ENCODE measurements at regions not wholly inside any gene's neighbourhood (a gene's known extent, or its start where the extent isn't known, plus 50 kb on each side); places are given as distances from the start of the nearest gene placed in this dataset.

GRCh38 chr5:175309218-175309810, 134.7 kb downstream of the DRD1 start:
- ATAC-seq: no peak
- CTCF ChIA-PET: no interaction called here

More at GRCh38 chr5:175309218-175309810, 134.7 kb downstream of the DRD1 start:
- H3K4me3 Mint-ChIP-seq: no peak overlapping the region
- no peak for DNase-seq (ENCODE audit: low spot score)
- no peaks in the 10 kb centered on the region for H3K9me3 Mint-ChIP-seq
- H3K27me3 Mint-ChIP-seq (ENCODE audit: low read depth): peaks cover 2% of the 10 kb centered on the region; the same call in 1 of the 2 replicates
- no peaks in the 10 kb centered on the region for H3K36me3 Mint-ChIP-seq
- TF ChIP-seq, protein P1, sequence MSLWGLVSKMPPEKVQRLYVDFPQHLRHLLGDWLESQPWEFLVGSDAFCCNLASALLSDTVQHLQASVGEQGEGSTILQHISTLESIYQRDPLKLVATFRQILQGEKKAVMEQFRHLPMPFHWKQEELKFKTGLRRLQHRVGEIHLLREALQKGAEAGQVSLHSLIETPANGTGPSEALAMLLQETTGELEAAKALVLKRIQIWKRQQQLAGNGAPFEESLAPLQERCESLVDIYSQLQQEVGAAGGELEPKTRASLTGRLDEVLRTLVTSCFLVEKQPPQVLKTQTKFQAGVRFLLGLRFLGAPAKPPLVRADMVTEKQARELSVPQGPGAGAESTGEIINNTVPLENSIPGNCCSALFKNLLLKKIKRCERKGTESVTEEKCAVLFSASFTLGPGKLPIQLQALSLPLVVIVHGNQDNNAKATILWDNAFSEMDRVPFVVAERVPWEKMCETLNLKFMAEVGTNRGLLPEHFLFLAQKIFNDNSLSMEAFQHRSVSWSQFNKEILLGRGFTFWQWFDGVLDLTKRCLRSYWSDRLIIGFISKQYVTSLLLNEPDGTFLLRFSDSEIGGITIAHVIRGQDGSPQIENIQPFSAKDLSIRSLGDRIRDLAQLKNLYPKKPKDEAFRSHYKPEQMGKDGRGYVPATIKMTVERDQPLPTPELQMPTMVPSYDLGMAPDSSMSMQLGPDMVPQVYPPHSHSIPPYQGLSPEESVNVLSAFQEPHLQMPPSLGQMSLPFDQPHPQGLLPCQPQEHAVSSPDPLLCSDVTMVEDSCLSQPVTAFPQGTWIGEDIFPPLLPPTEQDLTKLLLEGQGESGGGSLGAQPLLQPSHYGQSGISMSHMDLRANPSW (CRISPR knock-in tag; conservative IDR thresholded peaks at IDR 0.05; ENCODE audit: low read depth): no peak
- TF ChIP-seq CREB1 (CRISPR knock-in tag; IDR thresholded peaks at IDR 0.05) (no peak), NFATC4 (CRISPR knock-in tag; IDR thresholded peaks at IDR 0.05) (no peak), ZNF219 (CRISPR knock-in tag; IDR thresholded peaks at IDR 0.05; ENCODE audit: borderline replicate concordance) (no peak), GABPB1 (CRISPR knock-in tag; IDR thresholded peaks at IDR 0.05) (no peak), AFF4 (CRISPR knock-in tag; IDR thresholded peaks at IDR 0.05; ENCODE audit: borderline replicate concordance) (no peak), GRHL2 (CRISPR knock-in tag; IDR thresholded peaks at IDR 0.05; ENCODE audit: insufficient replicate concordance, severe bottlenecking) (no peak), NR2C2 (CRISPR knock-in tag; IDR thresholded peaks at IDR 0.05) (no peak), SP1 (CRISPR knock-in tag; conservative IDR thresholded peaks at IDR 0.05) (no peak), AR (CRISPR knock-in tag; IDR thresholded peaks at IDR 0.05) (no peak), TCF7 (CRISPR knock-in tag; IDR thresholded peaks at IDR 0.05; ENCODE audit: low read depth) (no peak), GTF2I (CRISPR knock-in tag; conservative IDR thresholded peaks at IDR 0.05) (no peak), JAZF1 (CRISPR knock-in tag; IDR thresholded peaks at IDR 0.05) (no peak), TP53 (CRISPR knock-in tag; IDR thresholded peaks at IDR 0.05) (no peak), TEAD4 (CRISPR knock-in tag; IDR thresholded peaks at IDR 0.05) (no peak), ZNF121 (CRISPR knock-in tag; IDR thresholded peaks at IDR 0.05) (no peak), FOXP1 (CRISPR knock-in tag; IDR thresholded peaks at IDR 0.05; ENCODE audit: borderline replicate concordance) (no peak)
- TF ChIP-seq, protein P2, sequence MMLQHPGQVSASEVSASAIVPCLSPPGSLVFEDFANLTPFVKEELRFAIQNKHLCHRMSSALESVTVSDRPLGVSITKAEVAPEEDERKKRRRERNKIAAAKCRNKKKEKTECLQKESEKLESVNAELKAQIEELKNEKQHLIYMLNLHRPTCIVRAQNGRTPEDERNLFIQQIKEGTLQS (CRISPR knock-in tag; conservative IDR thresholded peaks at IDR 0.05): no peak
- TF ChIP-seq, protein P3, sequence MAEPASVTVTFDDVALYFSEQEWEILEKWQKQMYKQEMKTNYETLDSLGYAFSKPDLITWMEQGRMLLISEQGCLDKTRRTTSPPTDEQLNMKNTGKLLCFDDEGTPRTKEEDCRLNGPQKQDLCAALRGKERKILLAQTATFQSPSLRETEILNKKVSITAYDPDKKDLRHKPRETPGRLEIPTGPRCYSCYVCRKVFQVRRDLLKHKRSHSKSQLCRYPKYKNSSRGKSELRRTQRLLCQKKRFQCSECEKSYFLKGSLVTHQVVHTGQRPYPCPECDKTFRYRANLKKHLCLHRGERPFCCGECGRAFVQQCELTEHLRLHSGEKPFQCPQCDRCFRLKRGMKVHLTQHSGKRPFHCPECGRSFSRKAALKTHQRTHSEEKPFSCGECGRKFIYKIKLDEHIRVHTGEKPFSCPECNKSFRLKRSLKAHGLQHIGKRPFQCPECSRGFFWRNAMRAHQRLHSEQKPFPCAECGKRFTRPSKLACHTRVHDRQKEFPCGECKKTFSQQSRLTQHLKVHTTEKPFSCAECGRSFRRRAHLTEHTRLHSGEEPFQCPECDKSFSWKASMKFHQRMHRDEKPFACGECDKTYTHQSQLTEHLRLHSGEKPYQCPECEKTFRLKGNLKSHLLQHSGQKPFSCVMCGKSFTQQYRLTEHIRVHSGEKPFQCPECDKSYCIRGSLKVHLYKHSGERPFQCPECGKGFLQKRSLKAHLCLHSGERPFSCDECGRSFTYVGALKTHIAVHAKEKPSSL (CRISPR knock-in tag; conservative IDR thresholded peaks at IDR 0.05): no peak
- H3K4me1 Mint-ChIP-seq: no peaks in the 10 kb centered on the region
- POLR2A ChIA-PET: interaction anchor here (0.6 kb wide), 1 partner anchor 130 kb away, joined by 3 read pairs; no protein-coding TSS in a partner anchor
- no peak overlapping the region for H3K27ac Mint-ChIP-seq

Data from WTC11 (cell line).